ENCODE measurements at regions not wholly inside any gene's neighbourhood (a gene's known extent, or its start where the extent isn't known, plus 50 kb on each side); places are given as distances from the start of the nearest gene placed in this dataset.

GRCh38 chr16:5845046-5845445, 747.5 kb upstream of the EEF2KMT start:
- no peak for TF ChIP-seq BACH2 (CRISPR knock-in tag; IDR thresholded peaks at IDR 0.05; ENCODE audit: borderline replicate concordance)
- TF ChIP-seq, protein P1, sequence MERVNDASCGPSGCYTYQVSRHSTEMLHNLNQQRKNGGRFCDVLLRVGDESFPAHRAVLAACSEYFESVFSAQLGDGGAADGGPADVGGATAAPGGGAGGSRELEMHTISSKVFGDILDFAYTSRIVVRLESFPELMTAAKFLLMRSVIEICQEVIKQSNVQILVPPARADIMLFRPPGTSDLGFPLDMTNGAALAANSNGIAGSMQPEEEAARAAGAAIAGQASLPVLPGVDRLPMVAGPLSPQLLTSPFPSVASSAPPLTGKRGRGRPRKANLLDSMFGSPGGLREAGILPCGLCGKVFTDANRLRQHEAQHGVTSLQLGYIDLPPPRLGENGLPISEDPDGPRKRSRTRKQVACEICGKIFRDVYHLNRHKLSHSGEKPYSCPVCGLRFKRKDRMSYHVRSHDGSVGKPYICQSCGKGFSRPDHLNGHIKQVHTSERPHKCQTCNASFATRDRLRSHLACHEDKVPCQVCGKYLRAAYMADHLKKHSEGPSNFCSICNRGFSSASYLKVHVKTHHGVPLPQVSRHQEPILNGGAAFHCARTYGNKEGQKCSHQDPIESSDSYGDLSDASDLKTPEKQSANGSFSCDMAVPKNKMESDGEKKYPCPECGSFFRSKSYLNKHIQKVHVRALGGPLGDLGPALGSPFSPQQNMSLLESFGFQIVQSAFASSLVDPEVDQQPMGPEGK (CRISPR knock-in tag; IDR thresholded peaks at IDR 0.05; ENCODE audit: borderline replicate concordance) = no peak
- TF ChIP-seq ESRRG (CRISPR knock-in tag; IDR thresholded peaks at IDR 0.05) = no peak
- no peak for TF ChIP-seq ZNF8 (CRISPR knock-in tag; IDR thresholded peaks at IDR 0.05)
- TF ChIP-seq RARB (CRISPR knock-in tag; IDR thresholded peaks at IDR 0.05) = no peak
- no peak for TF ChIP-seq ZNF70 (CRISPR knock-in tag; IDR thresholded peaks at IDR 0.05)
- TF ChIP-seq GLIS3 (CRISPR knock-in tag; IDR thresholded peaks at IDR 0.05) = no peak

Measured in SK-N-SH treated with all-trans-retinoic acid at 6 μM for 48 hours (cell line).